Muscle of leg (tissue), 3 donors: ENCODE measurements at regions not wholly inside any gene's neighbourhood (a gene's known extent, or its start where the extent isn't known, plus 50 kb on each side); places are given as distances from the start of the nearest gene placed in this dataset.

Source experiments
- DNase-seq: peaks from one replicate; pipeline ENCODE4 v3.0.0; 2013
- H3K27ac ChIP-seq: one replicate; pipeline ENCODE4 v1.5.1; 2013; ENCODE audit warnings: mild to moderate bottlenecking, low read length, control low read depth
- H3K27me3 ChIP-seq: one replicate; pipeline ENCODE4 v1.6.1; 2013; ENCODE audit warnings: low read length; ENCODE audit not compliant: control insufficient read depth, insufficient read depth
- H3K36me3 ChIP-seq: one replicate; pipeline ENCODE4 v1.6.1; 2013; ENCODE audit warnings: low read length; ENCODE audit not compliant: control insufficient read depth, insufficient read depth
- H3K4me1 ChIP-seq: one replicate; pipeline ENCODE4 v1.6.1; 2013; ENCODE audit warnings: low read length; ENCODE audit not compliant: control insufficient read depth, insufficient read depth
- H3K4me3 ChIP-seq: one replicate; pipeline ENCODE4 v1.5.1; 2013; ENCODE audit warnings: low read length, control low read depth
- H3K9me3 ChIP-seq: replicated peaks from 2 replicates; pipeline ENCODE4 v1.6.1; 2013; ENCODE audit warnings: low read depth, low read length; ENCODE audit not compliant: control insufficient read depth
- WGBS: methylation state at CpG from one replicate; pipeline ENCODE4 v1.1.5; 2013; ENCODE audit warnings: missing lambda C conversion rate; ENCODE audit not compliant: insufficient coverage; 5-methylcytosine and 5-hydroxymethylcytosine counted together

GRCh38 chr9:105055917-105056316 lies 128.0 kb upstream of the ABCA1 start:
- Histone ChIP-seq H3K9me3 (no peaks in the 10 kb centered on the region), H3K27me3 (no peaks in the 10 kb centered on the region), H3K27ac (no peak overlapping the region), H3K4me1 (no peaks in the 10 kb centered on the region), H3K36me3 (no peaks in the 10 kb centered on the region), H3K4me3 (no peak overlapping the region)
- no CpG with 5 or more reads among the region's 3 CpGs for WGBS
- peak; percentile 14 for DNase-seq

- no peak overlapping the region for H3K27ac ChIP-seq
- H3K36me3 ChIP-seq: no peaks in the 10 kb centered on the region
- H3K4me1 ChIP-seq: peaks cover 6% of the 10 kb centered on the region
- no peaks in the 10 kb centered on the region for H3K27me3 ChIP-seq
- WGBS: 60% methylated on average over 1 of the region's 4 CpGs
- DNase-seq: no peak
- no peak overlapping the region for H3K4me3 ChIP-seq
- no peaks in the 10 kb centered on the region for H3K9me3 ChIP-seq
Measured at GRCh38 chr9:105057551-105057950, 129.6 kb upstream of the ABCA1 start.

- DNase-seq: no peak
- no CpG with 5 or more reads among the region's 1 CpG for WGBS
- no peak overlapping the region for H3K27ac ChIP-seq
Measured at GRCh38 chr9:105059252-105059651, 131.3 kb upstream of the ABCA1 start.

GRCh38 chr9:105062222-105062855 lies 134.4 kb upstream of the ABCA1 start:
- H3K4me1 ChIP-seq: peaks cover 33% of the 10 kb centered on the region
- H3K27me3 ChIP-seq: no peaks in the 10 kb centered on the region
- no peaks in the 10 kb centered on the region for H3K9me3 ChIP-seq
- no peak overlapping the region for H3K4me3 ChIP-seq
- peak; percentile 65 for DNase-seq
- H3K36me3 ChIP-seq: no peaks in the 10 kb centered on the region
- no peak overlapping the region for H3K27ac ChIP-seq
- WGBS: 78% methylated on average over 6 of the region's 7 CpGs

More at GRCh38 chr9:105059252-105059651, 131.3 kb upstream of the ABCA1 start:
- Histone ChIP-seq H3K4me1 (peaks cover 14% of the 10 kb centered on the region), H3K36me3 (no peaks in the 10 kb centered on the region), H3K9me3 (no peaks in the 10 kb centered on the region), H3K4me3 (no peak overlapping the region), H3K27me3 (no peaks in the 10 kb centered on the region)

GRCh38 chr9:105064248-105065097 lies 136.5 kb upstream of the ABCA1 start:
- H3K27ac ChIP-seq: peak overlapping the region; percentile 74
- no peaks in the 10 kb centered on the region for H3K27me3 ChIP-seq
- peaks cover 3% of the 10 kb centered on the region for H3K9me3 ChIP-seq
- no peak overlapping the region for H3K4me3 ChIP-seq
- DNase-seq: peak; percentile 95
- 0% methylated on average over 4 of the region's 12 CpGs for WGBS
- no peaks in the 10 kb centered on the region for H3K36me3 ChIP-seq
- peaks cover 33% of the 10 kb centered on the region for H3K4me1 ChIP-seq

GRCh38 chr9:105065098-105066088 lies 137.4 kb upstream of the ABCA1 start:
- H3K27ac ChIP-seq: peak overlapping the region; percentile 74
- H3K36me3 ChIP-seq: no peaks in the 10 kb centered on the region
- peaks cover 3% of the 10 kb centered on the region for H3K9me3 ChIP-seq
- 89% methylated on average over 7 of the region's 17 CpGs for WGBS
- H3K27me3 ChIP-seq: no peaks in the 10 kb centered on the region
- H3K4me3 ChIP-seq: no peak overlapping the region
- H3K4me1 ChIP-seq: peaks cover 33% of the 10 kb centered on the region
- no peak for DNase-seq

- H3K36me3 ChIP-seq: no peaks in the 10 kb centered on the region
- no peak overlapping the region for H3K4me3 ChIP-seq
- 68% methylated on average over 5 of the region's 5 CpGs for WGBS
- no peak overlapping the region for H3K27ac ChIP-seq
- peak; percentile 25 for DNase-seq
- H3K4me1 ChIP-seq: peaks cover 33% of the 10 kb centered on the region
- no peaks in the 10 kb centered on the region for H3K27me3 ChIP-seq
- peaks cover 3% of the 10 kb centered on the region for H3K9me3 ChIP-seq
Measured at GRCh38 chr9:105066275-105066865, 138.4 kb upstream of the ABCA1 start.

GRCh38 chr9:105067895-105068580 lies 140.1 kb upstream of the ABCA1 start:
- H3K27ac ChIP-seq: no peak overlapping the region
- DNase-seq: no peak
- H3K36me3 ChIP-seq: no peaks in the 10 kb centered on the region
- H3K9me3 ChIP-seq: peaks cover 3% of the 10 kb centered on the region
- no peaks in the 10 kb centered on the region for H3K27me3 ChIP-seq
- H3K4me1 ChIP-seq: peaks cover 25% of the 10 kb centered on the region
- WGBS: no CpG with 5 or more reads among the region's 3 CpGs
- H3K4me3 ChIP-seq: no peak overlapping the region

GRCh38 chr9:105069285-105069684 lies 141.3 kb upstream of the ABCA1 start:
- peaks cover 19% of the 10 kb centered on the region for H3K4me1 ChIP-seq
- no peak overlapping the region for H3K27ac ChIP-seq
- H3K9me3 ChIP-seq: peaks cover 3% of the 10 kb centered on the region
- 84% methylated on average over 3 of the region's 5 CpGs for WGBS
- DNase-seq: no peak
- H3K4me3 ChIP-seq: no peak overlapping the region
- no peaks in the 10 kb centered on the region for H3K36me3 ChIP-seq
- H3K27me3 ChIP-seq: no peaks in the 10 kb centered on the region
